OCI-LY1 (cell line): ENCODE measurements at regions not wholly inside any gene's neighbourhood (a gene's known extent, or its start where the extent isn't known, plus 50 kb on each side); places are given as distances from the start of the nearest gene placed in this dataset.

ENCODE experiments used
- H2AFZ ChIP-seq: fragments of 200-600 bp; sonication (generic), shearing (Covaris generic); 2 replicates; pipeline ENCODE4 v1.6.0; 2014; ENCODE audit warnings: antibody characterized with exemption, mild to moderate bottlenecking, low read length
- H3F3A ChIP-seq: fragments of 200-600 bp; sonication (generic), shearing (Covaris generic); 2 replicates; pipeline ENCODE4 v1.6.0; 2014; ENCODE audit warnings: mild to moderate bottlenecking, antibody characterized with exemption, low read length, moderate library complexity; ENCODE audit not compliant: insufficient read depth
- H3K27ac ChIP-seq: fragments of 200-600 bp; sonication (generic); 2 replicates; pipeline ENCODE4 v1.5.1; 2014; ENCODE audit warnings: low read length, mixed run types, mild to moderate bottlenecking, low read depth; ENCODE audit not compliant: poor library complexity, severe bottlenecking
- H3K27me3 ChIP-seq: fragments of 200-600 bp; sonication (generic); 2 replicates; pipeline ENCODE4 v1.6.0; 2014; ENCODE audit warnings: antibody characterized with exemption, mild to moderate bottlenecking, low read length, moderate library complexity; ENCODE audit not compliant: insufficient read depth
- H3K36me3 ChIP-seq: fragments of 200-600 bp; sonication (generic); 2 replicates; pipeline ENCODE4 v1.6.1; 2014; ENCODE audit warnings: mild to moderate bottlenecking, antibody characterized with exemption, low read length, moderate library complexity, mixed read lengths; ENCODE audit not compliant: insufficient read depth
- H3K4me1 ChIP-seq: fragments of 200-600 bp; sonication (generic); 2 replicates; pipeline ENCODE4 v1.5.1; 2014; ENCODE audit warnings: mild to moderate bottlenecking, low read length, moderate library complexity; ENCODE audit not compliant: insufficient read depth, severe bottlenecking
- H3K4me2 ChIP-seq: fragments of 200-600 bp; sonication (generic), shearing (Covaris generic); 2 replicates; pipeline ENCODE4 v1.6.1; 2014; ENCODE audit warnings: low read length
- H3K4me3 ChIP-seq: fragments of 200-600 bp; sonication (generic); 2 replicates; pipeline ENCODE4 v1.5.1; 2014; ENCODE audit warnings: low read length, low read depth, mild to moderate bottlenecking, mixed read lengths; ENCODE audit not compliant: poor library complexity, severe bottlenecking
- H3K79me2 ChIP-seq: fragments of 200-600 bp; shearing (Covaris generic); 2 replicates; pipeline ENCODE4 v1.6.1; 2016; ENCODE audit warnings: mixed run types, low read length, mixed read lengths; ENCODE audit not compliant: insufficient read depth
- H3K9ac ChIP-seq: fragments of 200-600 bp; sonication (generic), shearing (Covaris generic); 2 replicates; pipeline ENCODE4 v1.6.1; 2014; ENCODE audit warnings: mild to moderate bottlenecking, low read length, mixed read lengths
- H3K9me2 ChIP-seq: fragments of 200-600 bp; sonication (generic), shearing (Covaris generic); 2 replicates; pipeline ENCODE4 v1.6.1; 2014; ENCODE audit warnings: low read depth, mild to moderate bottlenecking, low read length, mixed read lengths
- H3K9me3 ChIP-seq: fragments of 200-600 bp; shearing (Covaris generic); 2 replicates; pipeline ENCODE4 v1.6.1; 2014; ENCODE audit warnings: low read length, mixed read lengths
- H4K20me1 ChIP-seq: fragments of 200-600 bp; sonication (generic), shearing (Covaris generic); 2 replicates; pipeline ENCODE4 v1.6.0; 2016; ENCODE audit warnings: mild to moderate bottlenecking, low read length; ENCODE audit not compliant: insufficient read depth
- CTCF ChIP-seq: fragments of 200-600 bp; sonication (generic), shearing (Covaris generic); IDR thresholded peaks from 2 replicates; pipeline ENCODE4 v1.5.1; 2017; ENCODE audit warnings: mild to moderate bottlenecking, antibody characterized with exemption, low read length, moderate library complexity, mixed read lengths
- EZH2 ChIP-seq: fragments of 200-600 bp; sonication (generic), shearing (Covaris generic); IDR thresholded peaks from 2 replicates; pipeline ENCODE4 v1.8.0; 2017; ENCODE audit warnings: borderline replicate concordance, mixed run types, mild to moderate bottlenecking, antibody characterized with exemption, low read length, moderate library complexity, mixed read lengths

GRCh38 chr14:26741711-26742212, 143.9 kb upstream of the NOVA1 start:
- H3K36me3 ChIP-seq = no peaks in the 10 kb centered on the region
- H3K27me3 ChIP-seq = no peaks in the 10 kb centered on the region
- no peaks in the 10 kb centered on the region for H3K79me2 ChIP-seq
- H4K20me1 ChIP-seq = no peaks in the 10 kb centered on the region
- no peak for TF ChIP-seq CTCF
- no peak for TF ChIP-seq EZH2
- no peak overlapping the region for H2AFZ ChIP-seq
- no peaks in the 10 kb centered on the region for H3F3A ChIP-seq
- no peak overlapping the region for H3K4me3 ChIP-seq
- H3K4me2 ChIP-seq = no peak overlapping the region
- no peak overlapping the region for H3K9ac ChIP-seq
- H3K4me1 ChIP-seq = no peaks in the 10 kb centered on the region
- H3K9me2 ChIP-seq = no peaks in the 10 kb centered on the region
- no peaks in the 10 kb centered on the region for H3K9me3 ChIP-seq
- no peak overlapping the region for H3K27ac ChIP-seq

GRCh38 chr14:26743284-26743683, 145.5 kb upstream of the NOVA1 start:
- Histone ChIP-seq H3K36me3 (no peaks in the 10 kb centered on the region), H3K9ac (no peak overlapping the region), H3F3A (no peaks in the 10 kb centered on the region), H3K4me2 (no peak overlapping the region), H3K4me1 (no peaks in the 10 kb centered on the region), H3K9me3 (no peaks in the 10 kb centered on the region), H4K20me1 (no peaks in the 10 kb centered on the region), H3K27ac (no peak overlapping the region), H3K4me3 (no peak overlapping the region), H2AFZ (no peak overlapping the region), H3K27me3 (no peaks in the 10 kb centered on the region), H3K79me2 (no peaks in the 10 kb centered on the region), H3K9me2 (no peaks in the 10 kb centered on the region)
- no peak for TF ChIP-seq CTCF
- no peak for TF ChIP-seq EZH2

GRCh38 chr14:26744903-26745302, 147.1 kb upstream of the NOVA1 start:
- Histone ChIP-seq H3K4me1 (no peaks in the 10 kb centered on the region), H3K9ac (no peak overlapping the region), H3K4me3 (no peak overlapping the region), H3F3A (no peaks in the 10 kb centered on the region), H3K36me3 (no peaks in the 10 kb centered on the region), H3K4me2 (no peak overlapping the region), H4K20me1 (no peaks in the 10 kb centered on the region), H3K27ac (no peak overlapping the region), H3K9me2 (no peaks in the 10 kb centered on the region), H3K9me3 (no peaks in the 10 kb centered on the region), H2AFZ (no peak overlapping the region), H3K79me2 (no peaks in the 10 kb centered on the region), H3K27me3 (no peaks in the 10 kb centered on the region)
- TF ChIP-seq CTCF = no peak
- no peak for TF ChIP-seq EZH2
